TTC549 (cell line): ENCODE measurements at regions not wholly inside any gene's neighbourhood (a gene's known extent, or its start where the extent isn't known, plus 50 kb on each side); places are given as distances from the start of the nearest gene placed in this dataset.
"Not testable (repeated sequence)": the region's sequence is repeated elsewhere in the genome, so short reads cannot be mapped to it uniquely, and the experiment has no call there.

Experiments
- FAIRE-seq: peaks from 2 replicates; lab custom pipeline; 2012; peaks lifted over from hg19 to GRCh38; lab: Jason Lieb, UNC

DNA sequence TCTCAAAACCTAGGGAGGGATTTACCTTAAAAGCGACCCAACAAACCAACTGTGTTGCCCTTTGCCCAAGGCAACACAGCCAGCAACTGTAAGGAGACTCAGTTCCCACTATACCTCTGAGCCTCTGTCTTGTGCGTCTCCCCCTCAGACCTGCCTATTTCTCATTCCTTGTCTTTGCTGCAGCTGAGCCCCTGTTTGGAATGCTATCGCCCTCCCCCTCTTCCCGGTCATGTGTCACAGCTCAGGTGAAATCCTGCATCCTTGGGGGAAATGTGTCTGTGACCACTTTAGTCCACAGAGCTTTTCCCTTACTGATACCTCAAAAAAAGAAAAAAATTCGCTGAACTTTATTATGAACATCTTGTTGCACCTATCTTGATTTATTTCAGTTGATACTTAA, 52.0 kb upstream of the LRIG1 start:
- no peak for FAIRE-seq

DNA sequence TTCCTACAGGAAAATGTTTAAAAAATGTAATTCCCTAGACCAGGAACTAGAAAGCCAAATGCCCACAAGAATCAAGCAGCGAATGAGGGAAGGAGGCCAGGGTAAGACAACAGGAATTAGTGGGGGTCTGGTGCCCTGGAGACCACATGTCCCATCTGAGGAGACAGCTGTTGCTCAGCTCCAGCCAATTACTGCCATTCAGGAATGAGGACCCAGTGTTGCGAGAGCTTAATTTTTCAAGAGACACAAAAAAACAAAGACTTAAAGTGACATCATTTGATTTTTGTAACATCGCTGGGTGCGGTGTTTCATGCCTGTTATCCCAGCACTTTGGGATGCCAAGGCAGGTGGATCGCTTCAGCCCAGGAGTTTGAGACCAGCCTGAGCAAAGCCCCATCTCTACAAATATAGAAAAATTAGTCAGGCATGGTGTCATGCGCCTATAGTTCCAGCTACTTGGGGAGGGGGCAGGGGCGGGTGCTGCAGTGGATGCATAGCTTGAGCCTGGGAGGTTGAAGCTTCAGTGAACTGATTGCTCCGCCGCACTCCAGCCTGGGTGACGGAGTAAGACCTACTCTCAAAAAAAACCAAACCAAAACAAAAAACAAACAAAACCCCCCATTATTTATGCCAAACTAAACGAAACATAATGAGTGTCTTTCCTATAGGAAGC, 52.8 kb upstream of the LRIG1 start:
- no peak for FAIRE-seq

DNA sequence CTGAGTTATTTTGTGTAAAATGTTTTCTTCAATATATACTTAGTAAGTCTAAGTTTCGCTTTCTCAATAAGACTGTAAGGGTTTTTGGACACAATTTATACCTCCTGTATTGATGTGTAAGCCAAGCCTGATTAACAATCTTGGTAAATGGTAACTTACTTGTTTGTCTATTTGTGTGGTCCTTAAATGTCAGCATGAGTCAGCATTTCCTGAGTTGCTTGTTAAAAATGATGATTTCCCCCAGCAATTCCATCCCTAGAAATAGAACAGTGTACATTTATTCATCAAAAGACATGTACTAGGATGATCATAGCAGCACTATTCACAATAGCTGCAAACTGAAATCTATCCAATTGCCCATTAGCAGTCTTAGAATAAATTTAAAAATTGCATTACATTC, 53.4 kb upstream of the LRIG1 start:
- FAIRE-seq: no peak

DNA sequence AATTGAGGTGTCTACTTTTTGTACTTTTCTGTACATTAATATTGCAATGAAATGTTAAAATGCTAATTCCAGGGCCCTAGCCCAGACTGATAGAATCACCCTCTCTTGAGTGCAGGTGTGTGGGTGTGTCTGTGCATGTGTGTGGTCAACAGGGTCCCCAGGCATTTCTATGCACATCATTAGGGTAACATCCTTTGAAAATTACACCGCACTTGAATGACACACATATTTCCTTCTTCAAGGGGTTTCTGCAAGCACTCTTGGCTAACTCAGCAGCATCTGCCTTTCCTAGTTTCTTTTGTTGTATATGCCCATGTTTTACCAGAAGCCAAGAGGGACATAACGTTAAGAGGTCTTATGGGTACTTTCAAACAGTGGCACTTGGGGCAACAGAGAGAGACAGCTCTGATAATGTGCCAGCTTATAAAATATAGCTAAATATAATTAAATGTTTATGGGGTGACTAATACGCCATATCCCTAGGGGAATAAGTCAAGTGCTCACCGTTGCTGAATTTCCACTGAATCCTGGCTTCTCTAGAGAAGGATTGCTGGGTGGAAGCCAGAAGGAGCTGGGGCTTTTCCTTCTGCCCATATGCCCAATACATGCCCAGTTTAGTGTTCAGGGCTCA, 54.5 kb upstream of the LRIG1 start:
- no peak for FAIRE-seq

DNA sequence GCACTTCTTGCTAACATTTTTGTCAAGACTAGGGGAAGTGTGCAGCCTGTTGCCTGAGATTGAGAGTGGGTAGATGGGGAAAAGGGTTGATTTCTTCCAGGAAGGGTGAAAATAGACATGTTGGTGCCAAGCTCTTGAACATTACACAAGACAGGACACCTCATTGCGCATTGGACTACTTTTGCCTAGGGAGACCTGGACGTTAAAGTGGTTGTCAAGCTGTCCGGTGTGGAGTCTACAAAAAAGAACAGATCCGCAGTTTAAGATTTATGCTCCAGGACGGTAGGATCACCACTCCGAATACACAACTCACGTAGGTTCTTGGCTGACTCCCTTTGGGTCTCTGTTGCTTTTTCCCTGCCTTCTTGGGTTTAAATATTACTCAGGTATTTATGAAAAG, 56.3 kb upstream of the LRIG1 start:
- no peak for FAIRE-seq

- not testable (repeated sequence) for FAIRE-seq
These were observed 59.1 kb upstream of the LRIG1 start for GRCh38 chr3:66559924-66560323.

DNA sequence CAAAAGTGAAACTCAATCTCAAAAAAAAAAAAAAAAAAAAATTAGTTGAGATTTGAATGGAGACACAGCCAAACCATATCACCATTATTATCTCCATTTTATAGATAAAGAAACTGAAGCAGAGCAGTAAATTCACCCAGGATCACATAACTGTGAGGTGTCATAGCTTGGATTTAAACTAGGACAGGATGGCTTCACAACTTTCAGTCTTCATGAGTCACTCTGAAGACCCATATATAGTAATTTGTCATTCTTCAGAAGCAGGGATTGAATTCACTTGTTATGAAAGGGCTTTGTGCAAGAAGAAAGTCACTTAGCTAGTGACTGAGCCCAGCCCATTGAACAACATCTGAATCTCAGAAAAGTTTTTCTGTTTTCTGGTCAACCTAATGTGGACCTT, 60.5 kb upstream of the LRIG1 start:
- no peak for FAIRE-seq

DNA sequence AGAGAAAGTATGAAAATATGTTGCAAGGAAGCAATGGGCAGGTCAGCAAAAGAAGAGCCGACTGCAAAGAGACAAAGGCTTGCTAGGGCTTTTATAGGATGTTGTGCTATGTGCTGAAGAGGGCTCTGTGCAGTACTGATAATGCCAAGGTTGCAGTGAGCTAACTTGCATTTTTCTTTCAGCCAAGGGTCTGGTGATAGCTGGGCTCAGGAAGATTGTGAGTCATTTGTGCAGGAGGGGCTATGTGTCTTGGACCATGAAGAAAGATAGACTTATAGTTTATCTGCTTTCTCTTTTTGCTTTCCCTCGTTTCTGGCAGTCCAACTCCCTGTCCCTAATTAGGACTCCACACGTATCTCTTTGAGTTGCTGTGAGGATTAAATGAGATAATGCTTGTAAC, 64.5 kb upstream of the LRIG1 start:
- no peak for FAIRE-seq

- FAIRE-seq: no peak
These were observed 66.3 kb upstream of the LRIG1 start for GRCh38 chr3:66567077-66567476.

DNA sequence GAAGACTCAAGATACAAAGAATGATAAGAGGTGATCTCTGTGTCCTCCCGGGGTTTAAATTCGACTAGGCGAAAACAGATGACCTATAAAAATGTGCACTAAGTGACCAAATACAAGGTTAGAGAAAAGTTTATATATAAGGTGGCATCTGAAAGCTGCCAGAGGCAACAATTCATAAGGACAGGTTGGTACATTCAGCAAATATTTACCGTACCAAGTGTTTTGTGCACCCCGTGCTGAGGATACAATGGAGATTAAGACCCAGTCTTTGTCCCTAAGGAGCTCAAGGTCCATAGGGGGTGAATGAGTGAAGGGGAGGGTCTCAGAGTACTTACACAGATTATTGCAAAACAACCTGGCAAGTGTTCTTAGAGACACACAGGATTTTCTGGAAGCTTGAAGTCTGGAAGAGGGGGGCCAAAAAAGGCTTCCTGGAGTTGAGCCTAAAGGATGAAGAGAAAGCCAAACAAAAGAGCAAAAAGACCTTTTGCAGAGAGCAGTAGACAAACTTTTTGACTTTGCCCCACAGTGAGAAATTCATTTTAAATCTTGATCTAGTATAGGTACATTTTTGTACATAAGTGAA, 71.4 kb upstream of the LRIG1 start:
- no peak for FAIRE-seq

DNA sequence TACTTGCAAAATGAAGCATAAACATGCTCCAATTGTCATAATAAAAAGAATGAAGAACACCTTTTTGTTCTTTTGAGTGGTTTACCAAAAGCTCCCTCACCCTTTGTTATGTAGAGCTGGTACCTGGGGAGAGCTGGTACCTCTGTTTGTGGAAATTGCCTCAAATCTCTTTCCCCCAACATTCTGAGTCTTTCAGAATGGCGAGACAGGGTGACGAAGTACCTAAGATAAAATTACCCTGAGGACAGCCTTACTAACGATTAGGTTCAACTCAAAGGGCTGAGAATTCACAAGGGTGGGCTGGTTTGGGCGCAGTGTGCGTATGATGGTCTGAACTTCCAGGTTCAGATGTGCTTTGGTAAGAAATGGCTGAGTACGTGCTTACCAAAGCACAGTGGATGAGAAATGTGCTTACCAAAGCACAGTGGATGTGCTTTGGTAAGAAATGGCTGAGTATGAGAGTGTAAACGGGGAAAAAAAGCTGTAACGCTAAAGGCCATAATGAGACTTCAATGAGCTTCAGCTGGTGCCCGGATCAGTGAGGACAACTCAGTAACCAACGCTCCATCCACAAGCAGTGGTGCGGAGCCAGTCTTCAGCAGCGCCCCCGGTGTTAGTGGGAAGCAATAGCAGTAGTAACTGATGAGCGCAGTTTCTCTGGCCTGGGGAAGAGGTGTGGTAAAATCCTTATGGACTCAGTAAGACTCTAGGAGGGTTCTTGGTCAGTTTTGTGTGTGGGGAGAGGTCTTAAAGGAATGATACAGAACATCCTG, 72.3 kb upstream of the LRIG1 start:
- FAIRE-seq: no peak

- FAIRE-seq: no peak
These were observed 73.3 kb upstream of the LRIG1 start for GRCh38 chr3:66574091-66574490.

- FAIRE-seq: no peak
These were observed 76.8 kb upstream of the LRIG1 start for GRCh38 chr3:66577426-66578203.

DNA sequence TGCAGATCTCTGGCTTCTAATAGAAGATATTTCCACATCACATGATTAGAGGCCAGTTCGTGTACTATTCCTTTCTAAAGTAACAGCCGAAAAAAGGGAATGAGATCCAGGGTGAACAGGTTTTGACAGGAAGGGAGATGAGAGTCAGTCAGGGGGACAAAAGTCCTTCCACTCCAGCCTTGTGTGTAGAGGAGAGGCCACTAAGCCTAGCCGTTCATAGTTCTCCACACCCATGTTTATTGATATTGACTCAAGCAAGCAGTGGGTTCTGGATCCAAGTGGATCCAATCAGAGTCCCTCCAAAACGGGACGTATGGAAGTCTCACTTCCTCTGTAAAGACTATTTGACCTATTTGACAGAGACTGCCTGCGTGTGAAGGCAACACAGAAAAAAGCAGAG, 80.4 kb upstream of the LRIG1 start:
- no peak for FAIRE-seq

GRCh38 chr3:66582721-66583423, 82.0 kb upstream of the LRIG1 start:
- no peak for FAIRE-seq

GRCh38 chr3:66583424-66584040, 82.7 kb upstream of the LRIG1 start:
- no peak for FAIRE-seq

DNA sequence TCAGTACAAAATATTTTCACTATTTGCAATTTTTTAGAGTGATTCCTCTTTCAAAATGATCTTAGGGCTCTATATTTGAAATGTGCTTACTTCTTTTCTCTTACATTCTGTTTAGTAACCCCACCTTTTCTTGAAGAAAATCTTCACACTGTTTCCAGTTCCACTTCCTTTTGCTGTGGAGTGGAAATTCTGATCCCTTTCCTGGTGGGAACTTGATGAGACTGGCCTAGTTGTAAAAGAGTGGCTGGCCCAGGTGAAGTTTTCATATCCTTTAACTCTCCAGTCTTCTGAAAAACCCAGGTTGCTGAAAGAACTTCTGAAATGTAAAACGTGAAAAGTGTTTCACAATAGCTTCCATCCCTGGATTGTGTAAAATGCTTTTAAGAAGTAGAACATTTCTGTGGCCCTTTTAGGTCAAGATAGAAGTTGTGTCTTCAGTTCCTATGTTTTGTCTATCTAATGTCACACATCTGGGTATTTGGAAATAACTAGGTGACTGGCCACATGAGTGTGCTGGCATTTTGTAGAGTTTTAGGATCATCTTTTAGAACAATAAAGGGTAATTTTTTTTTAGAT, 84.8 kb upstream of the LRIG1 start:
- no peak for FAIRE-seq

DNA sequence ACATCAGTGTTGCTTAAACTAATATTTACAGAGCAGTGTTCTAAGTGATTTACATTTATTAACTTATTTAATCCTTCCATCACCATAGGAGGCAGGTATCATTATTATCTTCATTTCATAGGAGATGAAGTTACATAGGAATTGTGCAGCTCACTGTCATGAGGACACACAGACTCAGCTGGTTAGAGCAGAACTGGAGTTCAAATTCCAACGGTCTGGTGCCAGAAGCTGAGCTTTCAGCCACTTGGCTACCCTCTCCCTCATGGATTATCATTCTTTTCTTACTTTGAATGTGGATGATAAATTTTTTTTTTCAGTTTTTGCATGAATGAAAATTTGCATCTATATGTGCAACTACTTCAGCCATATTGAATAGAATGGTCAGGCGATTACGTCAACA, 86.0 kb upstream of the LRIG1 start:
- FAIRE-seq: no peak

DNA sequence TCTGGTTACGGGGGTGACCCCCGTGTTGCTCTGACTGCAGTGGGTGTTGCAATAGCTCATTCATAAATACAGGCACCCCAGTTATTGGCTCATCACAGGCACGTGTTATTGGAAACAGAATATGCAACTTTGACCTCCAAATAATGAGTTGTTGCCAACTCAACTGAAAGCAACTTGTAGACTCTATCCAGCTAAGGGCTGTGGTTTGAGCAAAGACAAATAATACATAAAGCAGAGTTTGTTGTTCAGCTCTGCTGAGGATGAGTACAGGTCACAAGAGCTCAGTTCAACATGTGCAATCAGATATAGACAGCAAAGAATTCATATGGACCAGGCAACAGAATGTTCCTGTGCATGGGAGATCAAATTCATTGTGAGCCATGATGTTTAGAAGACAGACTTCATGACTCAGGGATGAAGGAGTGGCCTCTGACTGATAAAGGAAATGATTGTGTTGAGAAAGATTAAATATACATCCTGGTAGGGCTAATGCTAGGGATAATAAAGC, 87.6 kb upstream of the LRIG1 start:
- no peak for FAIRE-seq

- FAIRE-seq: no peak
These were observed 91.4 kb upstream of the LRIG1 start for GRCh38 chr3:66592016-66592761.
